Ishikawa (cell line): ENCODE measurements at regions not wholly inside any gene's neighbourhood (a gene's known extent, or its start where the extent isn't known, plus 50 kb on each side); places are given as distances from the start of the nearest gene placed in this dataset.

Experiments used
- CEBPB ChIP-seq: IDR thresholded peaks from 2 replicates; pipeline ENCODE4 v1.6.1; 2012
- CREB1 ChIP-seq: IDR thresholded peaks from 2 replicates; pipeline ENCODE4 v1.6.1; 2012; ENCODE audit warnings: low read depth
- EGR1 ChIP-seq: IDR thresholded peaks from 2 replicates; pipeline ENCODE4 v1.6.1; 2012
- EP300 ChIP-seq: IDR thresholded peaks from 2 replicates; pipeline ENCODE4 v1.6.1; 2012; ENCODE audit warnings: borderline replicate concordance
- FOXM1 ChIP-seq: IDR thresholded peaks from 2 replicates; pipeline ENCODE4 v1.6.1; 2012; ENCODE audit warnings: low read depth, borderline replicate concordance
- MAX ChIP-seq: IDR thresholded peaks from 2 replicates; pipeline ENCODE4 v1.6.1; 2012
- NFIC ChIP-seq: IDR thresholded peaks from 2 replicates; pipeline ENCODE4 v1.6.1; 2012
- RAD21 ChIP-seq: IDR thresholded peaks from 2 replicates; pipeline ENCODE4 v1.6.1; 2012; ENCODE audit warnings: low read depth
- TAF1 ChIP-seq: IDR thresholded peaks from 2 replicates; pipeline ENCODE4 v1.6.1; 2012; ENCODE audit warnings: low read depth, mild to moderate bottlenecking
- TCF12 ChIP-seq: IDR thresholded peaks from 2 replicates; pipeline ENCODE4 v1.6.1; 2012; ENCODE audit warnings: low read depth
- TEAD4 ChIP-seq: IDR thresholded peaks from 2 replicates; pipeline ENCODE4 v1.6.1; 2012
- YY1 ChIP-seq: IDR thresholded peaks from 2 replicates; pipeline ENCODE4 v1.6.1; 2012; ENCODE audit warnings: low read depth
- ZBTB7A ChIP-seq: IDR thresholded peaks from 2 replicates; pipeline ENCODE4 v1.6.1; 2012; ENCODE audit warnings: low read depth
- TF ChIP-seq, protein P1 (sequence below): IDR thresholded peaks from 2 replicates; pipeline ENCODE4 v1.6.1; 2012
- TF ChIP-seq, protein P2 (sequence below): IDR thresholded peaks from 2 replicates; pipeline ENCODE4 v1.6.1; 2012; ENCODE audit warnings: low read depth, mild to moderate bottlenecking

DNA sequence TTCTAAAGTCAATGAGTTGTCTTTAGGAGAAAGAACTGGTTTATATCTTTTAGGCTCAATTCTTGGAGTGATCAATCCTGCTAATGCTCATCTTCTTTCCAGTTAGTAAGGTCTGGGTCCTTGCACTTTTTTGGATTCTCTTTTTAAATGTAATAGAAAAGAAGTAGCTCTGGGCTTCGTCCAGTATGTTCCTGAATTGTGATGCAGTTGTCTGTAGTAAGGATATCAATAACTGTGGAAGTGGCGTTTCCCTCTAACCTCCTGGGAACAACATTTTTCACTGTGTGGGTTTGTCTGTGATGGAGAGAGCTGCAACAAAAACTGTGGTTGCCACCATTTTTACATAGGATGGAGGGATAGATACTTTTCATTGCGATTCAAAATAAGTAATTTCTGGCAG, 367.2 kb downstream of the USP25 start:
- TF ChIP-seq, protein P1, sequence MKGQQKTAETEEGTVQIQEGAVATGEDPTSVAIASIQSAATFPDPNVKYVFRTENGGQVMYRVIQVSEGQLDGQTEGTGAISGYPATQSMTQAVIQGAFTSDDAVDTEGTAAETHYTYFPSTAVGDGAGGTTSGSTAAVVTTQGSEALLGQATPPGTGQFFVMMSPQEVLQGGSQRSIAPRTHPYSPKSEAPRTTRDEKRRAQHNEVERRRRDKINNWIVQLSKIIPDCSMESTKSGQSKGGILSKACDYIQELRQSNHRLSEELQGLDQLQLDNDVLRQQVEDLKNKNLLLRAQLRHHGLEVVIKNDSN: no peak
- TF ChIP-seq CEBPB (no peak), ZBTB7A (no peak), TEAD4 (no peak)

GRCh38 chr21:16102113-16102512, 372.3 kb downstream of the USP25 start:
- TF ChIP-seq CEBPB: no peak
- TF ChIP-seq RAD21: no peak
- no peak for TF ChIP-seq MAX

GRCh38 chr21:16108561-16109075, 378.8 kb downstream of the USP25 start:
- TF ChIP-seq, protein P1: no peak
- TF ChIP-seq, protein P2, sequence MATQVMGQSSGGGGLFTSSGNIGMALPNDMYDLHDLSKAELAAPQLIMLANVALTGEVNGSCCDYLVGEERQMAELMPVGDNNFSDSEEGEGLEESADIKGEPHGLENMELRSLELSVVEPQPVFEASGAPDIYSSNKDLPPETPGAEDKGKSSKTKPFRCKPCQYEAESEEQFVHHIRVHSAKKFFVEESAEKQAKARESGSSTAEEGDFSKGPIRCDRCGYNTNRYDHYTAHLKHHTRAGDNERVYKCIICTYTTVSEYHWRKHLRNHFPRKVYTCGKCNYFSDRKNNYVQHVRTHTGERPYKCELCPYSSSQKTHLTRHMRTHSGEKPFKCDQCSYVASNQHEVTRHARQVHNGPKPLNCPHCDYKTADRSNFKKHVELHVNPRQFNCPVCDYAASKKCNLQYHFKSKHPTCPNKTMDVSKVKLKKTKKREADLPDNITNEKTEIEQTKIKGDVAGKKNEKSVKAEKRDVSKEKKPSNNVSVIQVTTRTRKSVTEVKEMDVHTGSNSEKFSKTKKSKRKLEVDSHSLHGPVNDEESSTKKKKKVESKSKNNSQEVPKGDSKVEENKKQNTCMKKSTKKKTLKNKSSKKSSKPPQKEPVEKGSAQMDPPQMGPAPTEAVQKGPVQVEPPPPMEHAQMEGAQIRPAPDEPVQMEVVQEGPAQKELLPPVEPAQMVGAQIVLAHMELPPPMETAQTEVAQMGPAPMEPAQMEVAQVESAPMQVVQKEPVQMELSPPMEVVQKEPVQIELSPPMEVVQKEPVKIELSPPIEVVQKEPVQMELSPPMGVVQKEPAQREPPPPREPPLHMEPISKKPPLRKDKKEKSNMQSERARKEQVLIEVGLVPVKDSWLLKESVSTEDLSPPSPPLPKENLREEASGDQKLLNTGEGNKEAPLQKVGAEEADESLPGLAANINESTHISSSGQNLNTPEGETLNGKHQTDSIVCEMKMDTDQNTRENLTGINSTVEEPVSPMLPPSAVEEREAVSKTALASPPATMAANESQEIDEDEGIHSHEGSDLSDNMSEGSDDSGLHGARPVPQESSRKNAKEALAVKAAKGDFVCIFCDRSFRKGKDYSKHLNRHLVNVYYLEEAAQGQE: no peak
- TF ChIP-seq NFIC (no peak), TCF12 (no peak), TEAD4 (no peak), YY1 (no peak), CREB1 (no peak), TAF1 (no peak), ZBTB7A (no peak), EGR1 (no peak), CEBPB (no peak), MAX (no peak)

GRCh38 chr21:16113052-16113715, 383.4 kb downstream of the USP25 start:
- TF ChIP-seq RAD21: no peak
- TF ChIP-seq ZBTB7A: no peak
- no peak for TF ChIP-seq CEBPB
- TF ChIP-seq FOXM1: no peak
- TF ChIP-seq, protein P1: no peak
- TF ChIP-seq MAX: no peak
- no peak for TF ChIP-seq EGR1
- TF ChIP-seq YY1: no peak
- no peak for TF ChIP-seq CREB1
- TF ChIP-seq, protein P2: no peak
- TF ChIP-seq TEAD4: no peak
- no peak for TF ChIP-seq TAF1

GRCh38 chr21:16115461-16115860, 385.7 kb downstream of the USP25 start:
- TF ChIP-seq TAF1 (no peak), CREB1 (no peak), ZBTB7A (no peak), RAD21 (no peak), CEBPB (peak; percentile 43; the same call in 1 of the 2 replicates)

DNA sequence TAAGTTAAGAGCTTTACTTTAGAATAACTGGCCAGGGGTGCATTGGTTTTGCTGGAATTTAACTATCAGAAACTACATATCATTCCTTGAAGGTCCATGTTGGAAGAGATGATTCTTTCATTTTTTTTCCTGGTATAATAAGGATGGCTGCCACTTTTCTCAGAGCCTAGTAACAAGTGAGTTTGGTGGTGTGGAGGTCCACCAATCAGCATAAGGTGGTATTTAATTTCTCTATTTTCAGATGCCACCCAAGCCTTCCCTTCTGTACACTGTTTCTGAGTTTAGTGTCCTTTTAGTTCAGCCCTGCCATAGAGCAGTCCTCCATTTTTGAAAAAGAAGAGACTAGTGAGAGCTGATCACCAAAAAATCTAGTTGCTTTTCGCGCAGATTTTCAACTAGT, 386.3 kb downstream of the USP25 start:
- TF ChIP-seq ZBTB7A: no peak
- no peak for TF ChIP-seq RAD21
- no peak for TF ChIP-seq CREB1
- TF ChIP-seq EP300: no peak
